Panc1 (cell line): ENCODE measurements at regions not wholly inside any gene's neighbourhood (a gene's known extent, or its start where the extent isn't known, plus 50 kb on each side); places are given as distances from the start of the nearest gene placed in this dataset.

Experiments used
- CTCF ChIP-seq: fragments of 450-650 bp; IDR thresholded peaks from 2 replicates; pipeline ENCODE4 v1.5.1; 2017; ENCODE audit warnings: mild to moderate bottlenecking
- POLR2AphosphoS5 ChIP-seq: IDR thresholded peaks from 2 replicates; pipeline ENCODE4 v1.6.1; 2012; ENCODE audit warnings: mild to moderate bottlenecking, low read depth, low read length, moderate library complexity

GRCh38 chr7:26035552-26035951, 116.4 kb upstream of the NFE2L3 start:
- no peak for TF ChIP-seq CTCF
- no peak for TF ChIP-seq POLR2AphosphoS5
